HCT116 (cell line): ENCODE measurements at regions not wholly inside any gene's neighbourhood (a gene's known extent, or its start where the extent isn't known, plus 50 kb on each side); places are given as distances from the start of the nearest gene placed in this dataset.

ENCODE experiments used
- ATAC-seq: fragments of 200-7000 bp; cut with Tn5 transposase; 2 replicates; pipeline ENCODE4 v1.9.1; 2020; ENCODE audit warnings: mild to moderate bottlenecking, moderate library complexity
- BruUV-seq: library from RNA; stranded (reverse); fragments of 400-500 nt; replicated peaks from 2 replicates; lab custom pipeline; 2021; lab: Mats Ljungman, UMichigan
- CTCF ChIA-PET: fragments of 300-600 bp; sonication (Branson Sonifier 250); formaldehyde crosslinking; loops from one replicate; lab custom pipeline; 2021; ENCODE audit warnings: antibody characterized with exemption; lab: Charles Lee
- POLR2A ChIA-PET: fragments of 300-600, 350-600 bp; sonication (Branson Sonifier 250); formaldehyde crosslinking; loops from one replicate; lab custom pipeline; 2021; ENCODE audit warnings: antibody characterized with exemption; lab: Charles Lee
- RAD21 ChIA-PET, 2 experiments: fragments of 300-600 bp; sonication (Branson Sonifier 250); formaldehyde crosslinking; loops; one replicate each; lab custom pipeline; 2023; ENCODE audit warnings: low total read pairs in 2 of 2; ENCODE audit not compliant: uncharacterized antibody in 2 of 2, unreplicated experiment in 2 of 2, low non-redundant PET in 1 of 2; lab: Charles Lee
- DNase-seq: peaks from one replicate; pipeline ENCODE4 v3.0.0-alpha.2; 2010; ENCODE audit warnings: low read depth, low spot score
- H2AFZ ChIP-seq: fragments of 200-600 bp; shearing (Covaris generic), sonication (generic); 2 replicates; pipeline ENCODE4 v1.6.1; 2017; ENCODE audit warnings: low read depth, mixed run types, mixed read lengths, antibody characterized with exemption, low read length; ENCODE audit not compliant: poor library complexity, severe bottlenecking
- H3K27ac ChIP-seq: 2 replicates; pipeline ENCODE4 v1.5.1; 2012; ENCODE audit warnings: low read depth, low read length
- H3K27me3 ChIP-seq: fragments of 200-600 bp; sonication (generic); 2 replicates; pipeline ENCODE4 v1.6.1; 2016; ENCODE audit warnings: mixed run types, low read length, mixed read lengths; ENCODE audit not compliant: insufficient read depth
- H3K36me3 ChIP-seq, 2 experiments: fragments of 200-500 bp in 1 of 2; fragments of 200-600 bp in 1 of 2; sonication (Bioruptor generic) in 1 of 2; sonication (generic) in 1 of 2; 2 replicates each; pipeline versions ENCODE4 v1.5.1 to v1.6.1; 2014 to 2016; ENCODE audit warnings: low read length in 2 of 2, inconsistent platforms in 1 of 2, mixed read lengths in 1 of 2, mixed run types in 1 of 2; ENCODE audit not compliant: insufficient read depth in 2 of 2, control insufficient read depth in 1 of 2
- H3K4me1 ChIP-seq, 2 experiments: fragments of 200-600 bp in 1 of 2; sonication (generic) in 1 of 2; 2 replicates each; pipeline versions ENCODE4 v1.5.1 to v1.6.1; 2012 to 2017; ENCODE audit warnings: low read length in 2 of 2, inconsistent platforms in 1 of 2, mild to moderate bottlenecking in 1 of 2, mixed read lengths in 1 of 2, mixed run types in 1 of 2, moderate library complexity in 1 of 2; ENCODE audit not compliant: insufficient read depth in 2 of 2, control insufficient read depth in 1 of 2
- H3K4me2 ChIP-seq: fragments of 200-600 bp; sonication (generic); 2 replicates; pipeline ENCODE4 v1.6.1; 2017; ENCODE audit warnings: mixed run types, low read length, mixed read lengths
- H3K4me3 ChIP-seq, 2 experiments: fragments of 200-600 bp in 1 of 2; sonication (generic) in 1 of 2; replicated peaks in 1 of 2; 2 replicates each; pipeline ENCODE4 v1.5.1; 2011 to 2016; ENCODE audit warnings: low read length in 2 of 2, control low read depth in 1 of 2, low read depth in 1 of 2, mild to moderate bottlenecking in 1 of 2, mixed read lengths in 1 of 2, mixed run types in 1 of 2
- H3K79me2 ChIP-seq: fragments of 200-600 bp; sonication (generic); 2 replicates; pipeline ENCODE4 v1.6.1; 2017; ENCODE audit warnings: mild to moderate bottlenecking, mixed run types, low read length, moderate library complexity, mixed read lengths; ENCODE audit not compliant: insufficient read depth
- H3K9ac ChIP-seq: fragments of 200-600 bp; sonication (generic); 2 replicates; pipeline ENCODE4 v1.6.1; 2016; ENCODE audit warnings: low read length, mixed read lengths
- H3K9me2 ChIP-seq: fragments of 200-600 bp; sonication (generic), shearing (Covaris generic); 2 replicates; pipeline ENCODE4 v1.6.1; 2017; ENCODE audit warnings: mixed run types, mild to moderate bottlenecking, moderate library complexity; ENCODE audit not compliant: insufficient read depth
- H3K9me3 ChIP-seq, 2 experiments: fragments of 200-500 bp in 1 of 2; fragments of 200-600 bp in 1 of 2; sonication (Bioruptor generic) in 1 of 2; sonication (generic) in 1 of 2; 2 replicates each; pipeline ENCODE4 v1.6.1; 2014 to 2017; ENCODE audit warnings: low read length in 2 of 2, mixed read lengths in 2 of 2, inconsistent platforms in 1 of 2, low read depth in 1 of 2, mild to moderate bottlenecking in 1 of 2, mixed run types in 1 of 2, moderate library complexity in 1 of 2; ENCODE audit not compliant: control insufficient read depth in 1 of 2, insufficient read depth in 1 of 2
- H4K20me1 ChIP-seq: fragments of 200-600 bp; sonication (generic), shearing (Covaris generic); 2 replicates; pipeline ENCODE4 v1.6.1; 2017; ENCODE audit warnings: mixed run types, mild to moderate bottlenecking, moderate library complexity; ENCODE audit not compliant: insufficient read depth
- EGR1 ChIP-seq: IDR thresholded peaks from 2 replicates; pipeline ENCODE4 v1.6.1; 2012; ENCODE audit warnings: low read depth
- FOSL1 ChIP-seq: IDR thresholded peaks from 2 replicates; pipeline ENCODE4 v1.6.1; 2012; ENCODE audit warnings: low read depth
- JUND ChIP-seq: IDR thresholded peaks from 2 replicates; pipeline ENCODE4 v1.6.1; 2012
- POLR2AphosphoS5 ChIP-seq: IDR thresholded peaks from 2 replicates; pipeline ENCODE4 v1.6.1; 2011; ENCODE audit warnings: mild to moderate bottlenecking, low read depth, low read length, moderate library complexity
- RAD21 ChIP-seq: IDR thresholded peaks from 2 replicates; pipeline ENCODE4 v1.6.1; 2012; ENCODE audit warnings: low read depth, mild to moderate bottlenecking
- SP1 ChIP-seq: IDR thresholded peaks from 2 replicates; pipeline ENCODE4 v1.6.1; 2012; ENCODE audit warnings: low read depth
- TCF7L2 ChIP-seq: IDR thresholded peaks from 2 replicates; pipeline ENCODE4 v1.7.0; 2011; ENCODE audit warnings: borderline replicate concordance, inconsistent platforms; ENCODE audit not compliant: insufficient read depth, insufficient read length; ENCODE audit errors: extremely low read depth
- YY1 ChIP-seq: IDR thresholded peaks from 2 replicates; pipeline ENCODE4 v1.6.1; 2011; ENCODE audit warnings: low read length, low read depth, moderate library complexity, mild to moderate bottlenecking; ENCODE audit not compliant: insufficient replicate concordance; ENCODE audit errors: extremely low read depth
- ZFX ChIP-seq: fragments of 450-650 bp; IDR thresholded peaks from 2 replicates; pipeline ENCODE4 v1.6.1; 2017
- intact Hi-C: fragments of 100-400 bp; cut with micrococcal nuclease; formaldehyde crosslinking; loops from 2 replicates; pipeline ENCODE4 v1.10.0; 2022
- TF ChIP-seq, protein P1 (sequence below): IDR thresholded peaks from 2 replicates; pipeline ENCODE4 v1.6.1; 2011; ENCODE audit warnings: mild to moderate bottlenecking, low read length, moderate library complexity; ENCODE audit not compliant: insufficient replicate concordance; ENCODE audit errors: extremely low read depth

DNA sequence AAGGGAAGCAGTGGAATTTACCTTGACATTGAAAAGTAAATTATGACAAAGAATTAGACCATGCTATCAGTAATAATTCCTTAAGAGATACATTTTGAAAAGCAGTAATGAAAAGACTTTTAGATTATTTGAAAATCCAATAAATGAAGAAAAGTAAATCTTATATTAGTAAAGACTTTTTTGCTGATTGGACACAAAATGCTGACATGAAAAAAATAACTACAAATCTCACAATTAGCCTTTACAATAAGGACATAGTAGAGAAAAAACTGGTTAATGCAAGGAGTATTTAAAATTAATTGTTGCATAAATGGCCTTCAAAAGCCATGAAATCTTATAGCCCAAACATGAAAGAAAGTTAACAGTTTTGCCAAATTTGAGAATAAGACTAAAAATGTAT is 446.1 kb upstream of the FAM241A start:
- Histone ChIP-seq H3K36me3 (no peaks in the 10 kb centered on the region), H2AFZ (no peak overlapping the region), H3K4me2 (no peak overlapping the region), H3K4me3 (no peak overlapping the region), H3K27ac (no peak overlapping the region), H3K9me2 (no peaks in the 10 kb centered on the region), H4K20me1 (no peaks in the 10 kb centered on the region), H3K27me3 (no peaks in the 10 kb centered on the region), H3K9ac (no peak overlapping the region), H3K79me2 (no peaks in the 10 kb centered on the region), H3K9me3 (no peaks in the 10 kb centered on the region), H3K4me1 (no peaks in the 10 kb centered on the region)
- TF ChIP-seq FOSL1 (no peak), ZFX (no peak), JUND (no peak), RAD21 (no peak), SP1 (no peak)
- ATAC-seq, result no peak
- intact Hi-C loops, result no loop called here
- no TSS peak for BruUV-seq
- CTCF ChIA-PET, result no interaction called here
- POLR2A ChIA-PET, result no interaction called here
- no peak for DNase-seq
- RAD21 ChIA-PET, result no interaction called here

DNA sequence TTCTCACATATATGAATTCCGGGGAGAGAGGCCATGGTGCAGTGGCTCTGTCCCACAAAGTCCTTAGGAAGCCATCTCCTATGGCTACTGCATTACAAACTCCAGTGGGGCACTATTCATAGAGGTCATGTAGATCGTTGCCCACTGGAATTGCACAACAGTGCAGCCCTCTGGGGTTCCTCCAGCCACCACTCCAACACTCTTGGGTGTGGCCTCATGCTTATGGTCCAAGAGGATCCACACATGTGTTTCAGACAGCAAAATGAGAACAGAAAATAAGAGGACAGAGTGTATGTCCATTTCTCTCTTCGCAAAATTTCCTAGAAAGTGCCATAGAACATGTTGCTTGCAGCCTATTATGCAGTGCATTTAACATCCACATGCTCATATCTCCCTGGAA is 444.2 kb upstream of the FAM241A start:
- Histone ChIP-seq H3K36me3 (no peaks in the 10 kb centered on the region), H3K4me2 (no peak overlapping the region), H2AFZ (no peak overlapping the region), H3K9ac (no peak overlapping the region), H3K79me2 (no peaks in the 10 kb centered on the region), H3K4me3 (no peak overlapping the region), H3K27me3 (no peaks in the 10 kb centered on the region), H3K4me1 (no peaks in the 10 kb centered on the region), H3K9me3 (no peaks in the 10 kb centered on the region), H3K9me2 (no peaks in the 10 kb centered on the region), H4K20me1 (no peaks in the 10 kb centered on the region), H3K27ac (no peak overlapping the region)
- ChIA-PET POLR2A (no interaction called here), CTCF (no interaction called here), RAD21 (no interaction called here)
- TF ChIP-seq SP1, result no peak
- TF ChIP-seq TCF7L2, result no peak
- no peak for TF ChIP-seq EGR1
- TF ChIP-seq, protein P1, sequence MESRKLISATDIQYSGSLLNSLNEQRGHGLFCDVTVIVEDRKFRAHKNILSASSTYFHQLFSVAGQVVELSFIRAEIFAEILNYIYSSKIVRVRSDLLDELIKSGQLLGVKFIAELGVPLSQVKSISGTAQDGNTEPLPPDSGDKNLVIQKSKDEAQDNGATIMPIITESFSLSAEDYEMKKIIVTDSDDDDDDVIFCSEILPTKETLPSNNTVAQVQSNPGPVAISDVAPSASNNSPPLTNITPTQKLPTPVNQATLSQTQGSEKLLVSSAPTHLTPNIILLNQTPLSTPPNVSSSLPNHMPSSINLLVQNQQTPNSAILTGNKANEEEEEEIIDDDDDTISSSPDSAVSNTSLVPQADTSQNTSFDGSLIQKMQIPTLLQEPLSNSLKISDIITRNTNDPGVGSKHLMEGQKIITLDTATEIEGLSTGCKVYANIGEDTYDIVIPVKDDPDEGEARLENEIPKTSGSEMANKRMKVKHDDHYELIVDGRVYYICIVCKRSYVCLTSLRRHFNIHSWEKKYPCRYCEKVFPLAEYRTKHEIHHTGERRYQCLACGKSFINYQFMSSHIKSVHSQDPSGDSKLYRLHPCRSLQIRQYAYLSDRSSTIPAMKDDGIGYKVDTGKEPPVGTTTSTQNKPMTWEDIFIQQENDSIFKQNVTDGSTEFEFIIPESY, result no peak
- no peak for TF ChIP-seq POLR2AphosphoS5
- TF ChIP-seq YY1, result no peak
- ATAC-seq (no peak), DNase-seq (no peak)
- BruUV-seq, result no TSS peak
- intact Hi-C loops, result no loop called here
